B cell (primary cell): ENCODE measurements at regions not wholly inside any gene's neighbourhood (a gene's known extent, or its start where the extent isn't known, plus 50 kb on each side); places are given as distances from the start of the nearest gene placed in this dataset.

Experiments
- ATAC-seq: fragments of 200-7000 bp; cut with Tn5 transposase; one replicate; pipeline ENCODE4 v1.10.0; 2021; ENCODE audit warnings: low read depth, mild to moderate bottlenecking, moderate number of reproducible peaks, moderate library complexity
- CTCF ChIA-PET: fragments of 350-600 bp; sonication (Branson Sonifier 250); formaldehyde crosslinking; loops from one replicate; lab custom pipeline; 2021; ENCODE audit warnings: antibody characterized with exemption, inconsistent platforms; lab: Charles Lee
- POLR2A ChIA-PET: fragments of 350-600 bp; sonication (Branson Sonifier 250); formaldehyde crosslinking; loops from one replicate; lab custom pipeline; 2021; ENCODE audit warnings: antibody characterized with exemption; lab: Charles Lee
- DNase-seq: peaks from one replicate; pipeline ENCODE4 v3.0.0; 2013
- H2AFZ ChIP-seq: 2 replicates; pipeline ENCODE4 v1.6.1; 2012; ENCODE audit warnings: mild to moderate bottlenecking, low read depth, low read length; ENCODE audit not compliant: insufficient read depth, poor library complexity, severe bottlenecking
- H3K27ac ChIP-seq, 2 donors: 1 replicate in 1 of 2; 2 replicates in 1 of 2; pipeline ENCODE4 v1.5.1; 2012 to 2013; ENCODE audit warnings: low read length in 2 of 2, mild to moderate bottlenecking in 2 of 2, moderate library complexity in 1 of 2
- H3K27me3 ChIP-seq, 4 experiments: fragments of 200-600 bp in 1 of 4; sonication (generic) in 1 of 4; replicated peaks in 1 of 4; 1 replicate in 2 of 4; 2 replicates in 2 of 4; pipeline versions ENCODE4 v1.6.1 to v1.7.0; 2013 to 2016; ENCODE audit warnings: low read length in 3 of 4, mild to moderate bottlenecking in 2 of 4, mixed read lengths in 1 of 4, moderate library complexity in 1 of 4; ENCODE audit not compliant: insufficient read depth in 4 of 4, control insufficient read depth in 3 of 4; ENCODE audit errors: control extremely low read depth in 1 of 4
- H3K36me3 ChIP-seq, 2 experiments: replicated peaks in 1 of 2; 1 replicate in 1 of 2; 2 replicates in 1 of 2; pipeline versions ENCODE4 v1.6.1 to v1.7.1; 2013; ENCODE audit warnings: low read length in 1 of 2; ENCODE audit not compliant: insufficient read depth in 2 of 2, control insufficient read depth in 1 of 2; ENCODE audit errors: control extremely low read depth in 1 of 2, extremely low read depth in 1 of 2
- H3K4me1 ChIP-seq, 2 donors: fragments of 200-600 bp in 1 of 2; sonication (generic) in 1 of 2; 1 replicate in 1 of 2; 2 replicates in 1 of 2; pipeline versions ENCODE4 v1.5.1 to v1.6.1; 2013 to 2017; ENCODE audit warnings: low read length in 2 of 2; ENCODE audit not compliant: control insufficient read depth in 2 of 2, insufficient read depth in 2 of 2
- H3K4me2 ChIP-seq: replicated peaks from 2 replicates; pipeline ENCODE3; 2012; ENCODE audit warnings: mild to moderate bottlenecking, low read depth, low read length; ENCODE audit not compliant: poor library complexity, severe bottlenecking
- H3K4me3 ChIP-seq, 5 experiments: fragments of 200-600 bp in 1 of 5; sonication (generic) in 1 of 5; 1 replicate in 3 of 5; 2 replicates in 2 of 5; pipeline versions ENCODE4 v1.5.1 to v1.7.0; 2011 to 2016; ENCODE audit warnings: low read length in 4 of 5, mild to moderate bottlenecking in 4 of 5, low read depth in 2 of 5, control low read depth in 1 of 5, moderate library complexity in 1 of 5; ENCODE audit not compliant: insufficient read depth in 1 of 5; ENCODE audit errors: control extremely low read depth in 1 of 5, extremely low read depth in 1 of 5
- H3K79me2 ChIP-seq: fragments of 200-600 bp; sonication (generic); one replicate; pipeline ENCODE4 v1.6.0; 2016; ENCODE audit warnings: low read length; ENCODE audit not compliant: control insufficient read depth, insufficient read depth
- H3K9ac ChIP-seq: fragments of 200-600 bp; sonication (generic); 2 replicates; pipeline ENCODE4 v1.6.1; 2017; ENCODE audit warnings: mild to moderate bottlenecking, low read length, moderate library complexity
- H3K9me3 ChIP-seq, 3 donors: one replicate each; pipeline versions ENCODE4 v1.6.1 to v1.7.1; 2013; ENCODE audit warnings: low read length in 2 of 3; ENCODE audit not compliant: control insufficient read depth in 2 of 3, insufficient read depth in 1 of 3; ENCODE audit errors: control extremely low read depth in 1 of 3
- H4K20me1 ChIP-seq: 2 replicates; pipeline ENCODE4 v1.6.0; 2012; ENCODE audit warnings: mild to moderate bottlenecking, low read length; ENCODE audit not compliant: insufficient read depth, control insufficient read depth, poor library complexity, severe bottlenecking
- H3K27ac Mint-ChIP-seq: one replicate; pipeline ENCODE4 v1.8.0; 2021; ENCODE audit warnings: mixed read lengths
- H3K27me3 Mint-ChIP-seq: one replicate; pipeline ENCODE4 v1.8.0; 2021; ENCODE audit warnings: mixed read lengths
- H3K4me1 Mint-ChIP-seq: one replicate; pipeline ENCODE4 v1.8.0; 2021; ENCODE audit warnings: mixed read lengths
- H3K4me3 Mint-ChIP-seq: one replicate; pipeline ENCODE4 v1.8.0; 2021; ENCODE audit warnings: mixed read lengths
- H3K9me3 Mint-ChIP-seq: one replicate; pipeline ENCODE4 v1.8.0; 2022; ENCODE audit warnings: mixed read lengths; ENCODE audit not compliant: insufficient read depth
- EZH2 ChIP-seq: IDR thresholded peaks from 2 replicates; pipeline ENCODE4 v1.6.1; 2012; ENCODE audit warnings: borderline replicate concordance, low read depth, mild to moderate bottlenecking, moderate library complexity, low read length; ENCODE audit not compliant: insufficient read depth, poor library complexity, severe bottlenecking
- WGBS: methylation state at CpG from one replicate; pipeline ENCODE4 v1.1.5; 2013; ENCODE audit warnings: missing lambda C conversion rate; ENCODE audit not compliant: insufficient coverage; 5-methylcytosine and 5-hydroxymethylcytosine counted together
- intact Hi-C: fragments of 100-400 bp; cut with micrococcal nuclease; formaldehyde crosslinking; loops from one replicate; pipeline ENCODE4 v1.10.0; 2022
- TF ChIP-seq, protein P1 (sequence below): fragments of 200-600 bp; IDR thresholded peaks from one replicate; pipeline ENCODE4 v1.8.0; 2022; ENCODE audit warnings: antibody characterized with exemption, mild to moderate bottlenecking

DNA sequence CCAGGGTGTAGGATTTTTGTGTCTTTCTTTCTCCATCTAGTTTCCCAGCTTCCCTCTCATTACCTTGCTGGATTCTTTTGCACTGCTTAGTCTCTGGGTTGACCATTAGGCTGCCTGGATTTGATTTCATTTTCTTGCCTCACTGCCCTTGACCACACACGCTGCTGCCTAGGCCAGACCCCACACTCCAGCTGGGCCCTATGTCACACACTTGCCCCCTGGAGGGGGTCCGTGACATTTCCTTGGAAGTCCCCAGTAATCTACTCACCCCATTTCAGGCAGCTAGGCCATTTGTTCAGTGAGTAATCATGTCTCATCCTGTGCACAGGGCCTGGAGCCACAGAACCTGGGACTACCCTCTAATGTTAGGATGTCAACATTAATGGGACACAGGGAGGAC lies 81.9 kb upstream of the SPON1 start:
- DNase-seq (no peak), ATAC-seq (no peak)
- Histone ChIP-seq H3K27ac (no peak overlapping the region), H3K4me3 (no peak overlapping the region), H3K9me3 (no peaks in the 10 kb centered on the region), H3K9ac (no peak overlapping the region), H2AFZ (peak overlapping the region; percentile 30), H4K20me1 (no peaks in the 10 kb centered on the region), H3K27me3 (no peaks in the 10 kb centered on the region), H3K4me1 (peaks cover 9 to 17% of the 10 kb centered on the region in 2 donors), H3K4me2 (no peak overlapping the region), H3K36me3 (no peaks in the 10 kb centered on the region), H3K79me2 (no peaks in the 10 kb centered on the region)
- intact Hi-C loops: no loop called here
- POLR2A ChIA-PET: no interaction called here
- TF ChIP-seq EZH2: no peak
- TF ChIP-seq, protein P1, sequence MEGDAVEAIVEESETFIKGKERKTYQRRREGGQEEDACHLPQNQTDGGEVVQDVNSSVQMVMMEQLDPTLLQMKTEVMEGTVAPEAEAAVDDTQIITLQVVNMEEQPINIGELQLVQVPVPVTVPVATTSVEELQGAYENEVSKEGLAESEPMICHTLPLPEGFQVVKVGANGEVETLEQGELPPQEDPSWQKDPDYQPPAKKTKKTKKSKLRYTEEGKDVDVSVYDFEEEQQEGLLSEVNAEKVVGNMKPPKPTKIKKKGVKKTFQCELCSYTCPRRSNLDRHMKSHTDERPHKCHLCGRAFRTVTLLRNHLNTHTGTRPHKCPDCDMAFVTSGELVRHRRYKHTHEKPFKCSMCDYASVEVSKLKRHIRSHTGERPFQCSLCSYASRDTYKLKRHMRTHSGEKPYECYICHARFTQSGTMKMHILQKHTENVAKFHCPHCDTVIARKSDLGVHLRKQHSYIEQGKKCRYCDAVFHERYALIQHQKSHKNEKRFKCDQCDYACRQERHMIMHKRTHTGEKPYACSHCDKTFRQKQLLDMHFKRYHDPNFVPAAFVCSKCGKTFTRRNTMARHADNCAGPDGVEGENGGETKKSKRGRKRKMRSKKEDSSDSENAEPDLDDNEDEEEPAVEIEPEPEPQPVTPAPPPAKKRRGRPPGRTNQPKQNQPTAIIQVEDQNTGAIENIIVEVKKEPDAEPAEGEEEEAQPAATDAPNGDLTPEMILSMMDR: no peak
- H3K4me3 Mint-ChIP-seq: no peak overlapping the region
- no peaks in the 10 kb centered on the region for H3K27me3 Mint-ChIP-seq
- H3K4me1 Mint-ChIP-seq: peaks cover 17% of the 10 kb centered on the region
- WGBS: 87% methylated on average over 2 of the region's 2 CpGs
- no peaks in the 10 kb centered on the region for H3K9me3 Mint-ChIP-seq
- H3K27ac Mint-ChIP-seq: no peak overlapping the region
- CTCF ChIA-PET: no interaction called here

DNA sequence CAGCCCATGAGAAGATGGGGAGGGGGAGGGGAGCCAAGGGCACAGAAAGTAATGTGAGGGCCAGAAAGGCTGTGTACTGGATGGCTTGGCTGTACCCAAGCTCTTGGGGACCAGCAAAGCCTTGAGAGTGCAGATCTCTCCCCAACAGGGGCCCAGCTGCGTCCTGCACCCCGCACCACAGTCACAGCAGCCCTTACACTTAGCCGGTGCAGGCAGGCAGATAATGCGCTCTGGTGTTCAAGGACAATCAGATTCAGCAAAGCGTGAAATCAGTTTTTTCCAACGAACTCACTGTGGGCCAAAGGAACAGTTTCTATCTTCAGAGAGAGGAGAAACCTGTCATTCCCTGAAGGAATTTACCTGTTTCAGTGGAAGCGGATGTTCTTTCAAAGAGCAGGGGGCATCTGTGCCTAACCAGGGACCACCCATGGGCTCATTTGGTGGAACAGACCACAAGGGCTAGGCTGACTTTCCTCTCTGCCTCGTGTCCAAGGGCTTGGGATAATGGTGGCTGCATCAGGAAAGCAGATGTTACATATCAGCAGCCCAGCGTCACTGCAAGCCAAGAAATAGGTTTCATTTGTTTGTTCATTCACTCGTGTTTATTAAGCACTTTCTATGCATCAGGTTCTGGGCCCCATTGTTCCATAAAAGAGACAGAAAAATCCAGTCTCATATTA lies 81.2 kb upstream of the SPON1 start:
- no peaks in the 10 kb centered on the region for H3K27me3 ChIP-seq
- intact Hi-C loops: no loop called here
- no peak overlapping the region for H3K27ac Mint-ChIP-seq
- no peak overlapping the region for H2AFZ ChIP-seq
- no peak overlapping the region for H3K9ac ChIP-seq
- no peak overlapping the region for H3K4me3 Mint-ChIP-seq
- DNase-seq (no peak), ATAC-seq (no peak)
- peaks cover 15% of the 10 kb centered on the region for H3K4me1 Mint-ChIP-seq
- no peaks in the 10 kb centered on the region for H3K9me3 Mint-ChIP-seq
- no peak overlapping the region for H3K4me3 ChIP-seq
- no peaks in the 10 kb centered on the region for H3K27me3 Mint-ChIP-seq
- CTCF ChIA-PET: no interaction called here
- peaks cover 0 to under 1% (median 0%) of the 10 kb centered on the region in 3 donors for H3K9me3 ChIP-seq
- no peak overlapping the region for H3K4me2 ChIP-seq
- TF ChIP-seq, protein P1: no peak
- no peak for TF ChIP-seq EZH2
- no peaks in the 10 kb centered on the region for H3K36me3 ChIP-seq
- peaks cover 9 to 14% of the 10 kb centered on the region in 2 donors for H3K4me1 ChIP-seq
- 92% methylated on average over 10 of the region's 10 CpGs for WGBS
- no peaks in the 10 kb centered on the region for H3K79me2 ChIP-seq
- H4K20me1 ChIP-seq: no peaks in the 10 kb centered on the region
- H3K27ac ChIP-seq: no peak overlapping the region
- POLR2A ChIA-PET: no interaction called here
